ES-I3 (cell line): ENCODE measurements at regions not wholly inside any gene's neighbourhood (a gene's known extent, or its start where the extent isn't known, plus 50 kb on each side); places are given as distances from the start of the nearest gene placed in this dataset.

ENCODE experiments used
- H3K36me3 ChIP-seq: 2 replicates; pipeline ENCODE4 v1.6.1; 2013; ENCODE audit warnings: mild to moderate bottlenecking, low read length, control low read depth, moderate library complexity; ENCODE audit not compliant: insufficient read depth
- H3K4me1 ChIP-seq: 2 replicates; pipeline ENCODE4 v1.6.1; 2013; ENCODE audit warnings: mild to moderate bottlenecking, control low read depth, low read length; ENCODE audit not compliant: insufficient read depth
- H3K9ac ChIP-seq: 2 replicates; pipeline ENCODE4 v1.6.1; 2013; ENCODE audit warnings: low read depth, mild to moderate bottlenecking, low read length, moderate library complexity
- H3K9me3 ChIP-seq: 2 replicates; pipeline ENCODE4 v1.6.1; 2013; ENCODE audit warnings: mild to moderate bottlenecking, low read length, moderate library complexity; ENCODE audit not compliant: control insufficient read depth, insufficient read depth

DNA sequence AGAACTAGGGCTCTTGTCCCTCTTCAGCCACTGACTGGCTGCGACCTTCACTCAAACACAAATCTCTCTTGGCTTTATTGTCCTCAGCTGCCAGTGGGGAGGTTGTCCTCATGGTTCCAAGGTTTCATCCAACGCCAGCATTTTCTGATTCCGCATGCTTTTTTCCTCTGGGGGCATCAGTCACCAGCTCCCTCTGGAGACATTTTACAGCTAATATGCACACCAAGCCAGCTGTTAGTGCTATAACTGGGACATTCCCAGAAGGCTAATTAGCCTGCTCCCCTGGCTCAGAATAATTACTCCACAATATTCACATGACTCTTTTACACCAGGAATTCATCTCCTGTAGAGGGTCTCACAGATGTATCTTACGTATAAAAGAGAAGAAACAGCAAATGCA lies 193.6 kb upstream of the ANKRD55 start:
- Histone ChIP-seq H3K9me3 (no peaks in the 10 kb centered on the region), H3K9ac (no peak overlapping the region), H3K36me3 (no peaks in the 10 kb centered on the region), H3K4me1 (no peaks in the 10 kb centered on the region)

DNA sequence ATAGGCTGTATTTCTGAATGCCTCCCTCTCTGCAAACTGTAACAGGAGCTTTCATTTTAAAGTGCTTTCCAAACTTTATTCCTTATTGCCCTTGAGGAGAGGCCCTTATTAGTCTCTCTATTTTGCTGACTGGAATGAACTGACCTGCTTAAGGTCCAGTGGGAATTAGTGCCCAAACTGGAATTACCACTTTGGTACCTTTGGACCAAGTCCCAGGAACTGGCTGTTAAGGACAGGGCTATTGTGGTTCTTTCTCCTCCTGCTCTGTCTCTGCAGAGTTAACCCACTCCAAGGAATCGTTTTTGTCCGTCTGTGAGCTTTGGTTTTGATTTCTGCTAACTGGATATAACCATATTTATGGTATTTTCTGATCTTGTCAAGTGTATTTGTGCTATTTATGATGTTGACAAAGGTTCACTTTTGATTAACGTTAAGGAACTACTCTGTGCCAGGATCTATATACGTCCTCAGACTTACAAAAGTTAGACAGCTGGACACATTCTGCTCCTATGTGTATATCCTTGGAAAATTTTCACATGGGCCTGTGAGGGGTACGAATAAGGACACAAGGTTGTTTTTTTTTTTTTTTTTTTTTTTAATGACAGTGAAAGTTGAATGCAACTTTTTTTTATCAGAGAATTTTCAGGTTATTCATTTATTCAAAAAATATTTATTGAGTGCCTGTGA lies 189.1 kb upstream of the ANKRD55 start:
- Histone ChIP-seq H3K9ac (no peak overlapping the region), H3K4me1 (no peaks in the 10 kb centered on the region), H3K9me3 (no peaks in the 10 kb centered on the region)

DNA sequence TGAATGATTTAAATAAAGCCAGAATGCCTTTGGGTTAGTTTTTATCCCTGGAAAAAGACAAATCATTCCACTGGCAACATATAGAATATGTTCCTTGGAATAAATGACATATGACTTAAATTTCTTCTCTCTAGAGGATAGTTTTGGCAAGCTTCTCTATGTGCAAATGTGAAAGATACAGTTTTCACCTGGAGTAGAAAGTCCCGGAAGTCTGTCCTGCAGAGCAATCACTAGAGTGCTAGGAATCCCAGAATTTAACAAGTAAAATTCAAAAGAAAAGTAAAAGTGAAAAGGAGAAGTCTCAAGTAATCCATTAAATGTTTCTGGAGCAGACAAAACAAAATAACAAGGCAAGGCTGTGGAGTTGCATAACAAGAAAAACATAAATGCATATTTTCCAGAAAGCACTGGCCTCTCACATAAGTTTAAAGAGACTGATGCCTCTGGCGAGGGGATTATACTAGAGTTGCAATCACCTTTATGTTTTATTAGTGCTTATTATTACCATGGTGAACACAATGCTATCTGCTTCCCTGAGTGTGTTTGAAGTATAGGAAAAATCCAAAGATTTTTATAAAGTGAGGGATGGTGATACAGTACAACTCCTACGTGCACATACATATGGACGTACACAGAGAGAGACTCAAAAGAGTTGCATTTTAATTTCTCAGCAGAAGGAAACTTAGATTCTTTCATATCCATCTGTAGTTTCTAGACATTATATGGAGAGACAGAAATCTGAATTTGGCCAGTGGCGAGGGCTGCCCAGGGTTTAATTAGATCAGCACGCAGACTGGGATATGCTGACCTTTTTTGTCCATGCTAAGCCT lies 188.3 kb upstream of the ANKRD55 start:
- Histone ChIP-seq H3K9ac (no peak overlapping the region), H3K9me3 (no peaks in the 10 kb centered on the region), H3K4me1 (no peaks in the 10 kb centered on the region), H3K36me3 (no peaks in the 10 kb centered on the region)

More for the DNA sequence above, 189.1 kb upstream of the ANKRD55 start:
- H3K36me3 ChIP-seq = no peaks in the 10 kb centered on the region

DNA sequence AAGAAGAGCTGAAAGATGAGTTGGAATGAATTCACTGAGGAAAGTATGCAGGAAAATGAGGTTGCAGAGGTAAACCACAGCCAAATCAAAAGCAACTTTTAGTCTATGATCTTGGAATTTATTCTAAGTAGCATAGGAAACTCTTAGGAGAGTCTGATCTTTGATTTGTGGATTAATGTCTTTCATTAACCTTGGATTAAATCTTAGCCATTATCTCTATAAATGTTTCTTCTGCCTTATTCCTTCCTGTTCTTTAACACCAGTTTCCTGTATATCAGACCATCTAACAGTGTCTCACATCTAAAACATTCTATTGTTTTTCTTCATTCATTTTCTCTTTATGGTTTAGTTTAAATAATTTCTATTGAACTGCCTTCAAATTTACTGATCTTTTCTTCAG lies 187.2 kb upstream of the ANKRD55 start:
- Histone ChIP-seq H3K9ac (no peak overlapping the region), H3K4me1 (no peaks in the 10 kb centered on the region), H3K36me3 (no peaks in the 10 kb centered on the region), H3K9me3 (no peaks in the 10 kb centered on the region)

DNA sequence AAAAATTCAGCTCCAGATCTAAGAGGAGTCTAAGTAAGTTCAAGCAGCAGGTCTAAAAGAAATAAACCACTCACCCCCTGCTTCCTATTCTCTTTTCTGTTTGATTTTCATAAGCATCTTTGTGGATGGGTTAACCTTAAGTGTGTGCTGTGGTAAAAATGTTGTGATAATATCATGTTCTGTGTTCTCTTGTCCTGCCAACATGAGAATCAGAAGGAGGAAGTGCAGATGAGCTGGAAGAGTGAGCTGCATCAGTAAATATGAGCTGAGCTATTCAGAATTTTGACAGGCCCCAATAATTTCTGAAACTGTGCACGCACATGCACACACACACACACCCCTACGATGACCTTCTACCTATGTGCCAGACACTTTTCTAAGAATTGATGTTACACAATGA lies 186.5 kb upstream of the ANKRD55 start:
- Histone ChIP-seq H3K9me3 (no peaks in the 10 kb centered on the region), H3K36me3 (no peaks in the 10 kb centered on the region), H3K4me1 (no peaks in the 10 kb centered on the region)

DNA sequence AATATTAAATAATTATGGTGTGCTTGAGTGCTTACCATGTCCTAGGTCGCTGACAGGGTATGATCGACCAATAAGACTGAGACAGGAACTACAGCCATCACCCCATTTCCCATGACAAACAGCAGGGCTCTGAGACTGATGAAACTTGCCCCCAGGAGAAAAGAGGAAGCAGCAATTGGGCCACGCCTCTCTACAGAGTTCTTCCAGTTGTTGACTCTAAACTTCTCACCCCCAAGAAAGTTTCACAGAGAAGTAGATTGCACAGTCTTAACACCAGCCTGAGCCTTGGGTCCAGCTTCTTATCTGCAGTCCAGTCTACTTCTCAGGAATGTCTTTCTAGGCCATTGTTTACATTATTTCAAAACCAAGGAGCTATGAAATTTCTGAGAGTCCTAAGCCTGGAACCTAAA lies 182.2 kb upstream of the ANKRD55 start:
- no peaks in the 10 kb centered on the region; the same call in 1 of the 2 replicates for H3K4me1 ChIP-seq
- no peaks in the 10 kb centered on the region for H3K36me3 ChIP-seq
- no peaks in the 10 kb centered on the region for H3K9me3 ChIP-seq
- no peak overlapping the region for H3K9ac ChIP-seq

More for the DNA sequence above, 186.5 kb upstream of the ANKRD55 start:
- no peak overlapping the region for H3K9ac ChIP-seq

DNA sequence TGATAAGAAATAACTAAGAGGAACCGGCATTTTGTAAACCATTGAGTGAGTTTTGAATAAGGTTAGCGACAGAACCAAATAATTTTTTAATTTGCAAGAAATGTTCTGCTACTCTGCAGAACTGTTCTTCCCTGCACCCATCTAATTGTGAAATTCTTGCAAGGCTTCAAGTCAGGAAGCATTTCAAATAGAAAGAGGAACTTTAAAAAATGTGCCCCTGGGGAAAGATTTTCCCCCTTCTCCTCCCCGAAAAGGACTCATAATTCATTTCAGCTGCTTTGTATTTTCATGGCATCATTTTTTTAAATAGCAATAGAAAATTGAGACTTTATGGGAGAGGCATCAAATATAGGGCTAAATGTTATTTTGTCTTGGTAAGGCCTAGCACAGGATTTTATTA lies 180.9 kb upstream of the ANKRD55 start:
- Histone ChIP-seq H3K36me3 (no peaks in the 10 kb centered on the region), H3K4me1 (no peaks in the 10 kb centered on the region; the same call in 1 of the 2 replicates), H3K9me3 (no peaks in the 10 kb centered on the region), H3K9ac (no peak overlapping the region)

DNA sequence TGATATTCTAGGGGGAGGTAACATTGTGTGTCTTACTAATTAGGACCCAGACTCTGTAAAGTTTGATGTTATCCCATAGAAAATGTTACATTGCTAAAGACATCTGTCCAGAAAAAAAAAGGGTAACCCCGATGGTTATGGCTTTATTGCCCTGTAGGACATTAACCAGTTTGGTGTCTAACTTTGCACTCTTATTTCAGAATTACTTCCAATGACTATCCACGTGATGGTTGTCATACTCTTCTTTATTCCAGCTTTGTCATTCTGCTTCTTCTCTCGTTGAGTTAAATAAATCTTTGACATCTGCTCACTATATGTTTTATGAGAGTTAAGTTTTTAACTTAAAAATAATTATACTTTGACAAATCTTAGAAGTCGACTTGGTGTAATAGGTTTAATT lies 180.4 kb upstream of the ANKRD55 start:
- H3K4me1 ChIP-seq = no peaks in the 10 kb centered on the region; the same call in 1 of the 2 replicates
- no peak overlapping the region for H3K9ac ChIP-seq
- no peaks in the 10 kb centered on the region for H3K36me3 ChIP-seq
- H3K9me3 ChIP-seq = no peaks in the 10 kb centered on the region

DNA sequence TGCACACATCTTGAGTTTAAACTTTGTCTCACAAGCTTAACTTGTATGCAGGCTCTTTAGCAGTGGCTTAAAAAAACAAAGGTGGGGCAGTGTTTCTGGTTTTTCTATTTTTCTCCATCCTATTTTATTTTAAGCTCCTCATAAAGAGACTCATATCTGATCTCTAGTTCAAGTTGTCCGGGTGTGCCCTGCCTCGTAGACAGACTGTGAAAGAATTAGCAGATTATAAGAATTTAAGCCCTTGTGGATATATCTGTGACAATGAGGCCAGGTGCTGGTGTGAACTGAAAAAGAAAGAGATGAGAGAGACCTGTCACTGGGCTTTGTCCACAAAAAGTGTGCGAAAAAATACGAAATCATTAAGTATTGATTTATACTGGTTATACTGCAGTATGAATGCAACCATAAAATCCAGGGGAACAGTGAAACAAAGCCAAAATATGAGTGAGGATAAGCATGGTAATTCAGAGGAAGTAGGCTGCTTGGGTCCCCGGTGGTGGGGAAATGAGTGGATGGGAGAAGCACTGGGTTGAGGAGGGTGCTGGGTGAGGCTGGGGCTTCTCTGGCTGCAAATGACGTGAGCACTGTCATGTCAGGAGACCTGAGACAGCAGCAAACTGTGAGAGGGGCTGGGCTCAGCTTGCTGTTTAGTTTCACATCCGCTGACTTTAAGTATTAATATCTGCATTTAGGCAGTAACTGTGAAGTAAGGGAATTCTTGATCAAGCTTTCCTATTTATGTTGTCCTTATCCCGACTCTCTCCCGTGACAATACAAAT lies 179.7 kb upstream of the ANKRD55 start:
- Histone ChIP-seq H3K4me1 (no peaks in the 10 kb centered on the region; the same call in 1 of the 2 replicates), H3K9me3 (no peaks in the 10 kb centered on the region), H3K9ac (no peak overlapping the region), H3K36me3 (no peaks in the 10 kb centered on the region)

DNA sequence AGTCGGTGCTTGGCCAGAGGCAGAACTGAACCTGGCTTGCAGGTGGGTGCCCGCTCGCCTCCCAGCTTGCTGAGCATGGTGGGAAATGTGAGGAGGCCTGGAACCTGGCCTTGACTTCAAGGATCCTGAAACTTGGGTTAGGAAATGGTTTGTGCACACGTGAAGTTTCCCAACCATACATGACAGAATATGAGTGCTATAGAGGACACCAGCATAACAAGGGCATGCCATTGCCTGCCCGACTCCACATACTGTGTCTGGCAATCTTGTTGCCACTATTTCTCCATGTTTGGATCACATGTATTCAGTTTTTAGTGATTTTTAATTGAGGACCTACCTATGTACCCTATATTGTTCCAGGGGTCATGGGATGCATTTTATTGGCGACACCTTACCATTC lies 177.6 kb upstream of the ANKRD55 start:
- H3K36me3 ChIP-seq = no peaks in the 10 kb centered on the region
- H3K9ac ChIP-seq = no peak overlapping the region
- H3K4me1 ChIP-seq = no peaks in the 10 kb centered on the region; the same call in 1 of the 2 replicates
- no peaks in the 10 kb centered on the region for H3K9me3 ChIP-seq

DNA sequence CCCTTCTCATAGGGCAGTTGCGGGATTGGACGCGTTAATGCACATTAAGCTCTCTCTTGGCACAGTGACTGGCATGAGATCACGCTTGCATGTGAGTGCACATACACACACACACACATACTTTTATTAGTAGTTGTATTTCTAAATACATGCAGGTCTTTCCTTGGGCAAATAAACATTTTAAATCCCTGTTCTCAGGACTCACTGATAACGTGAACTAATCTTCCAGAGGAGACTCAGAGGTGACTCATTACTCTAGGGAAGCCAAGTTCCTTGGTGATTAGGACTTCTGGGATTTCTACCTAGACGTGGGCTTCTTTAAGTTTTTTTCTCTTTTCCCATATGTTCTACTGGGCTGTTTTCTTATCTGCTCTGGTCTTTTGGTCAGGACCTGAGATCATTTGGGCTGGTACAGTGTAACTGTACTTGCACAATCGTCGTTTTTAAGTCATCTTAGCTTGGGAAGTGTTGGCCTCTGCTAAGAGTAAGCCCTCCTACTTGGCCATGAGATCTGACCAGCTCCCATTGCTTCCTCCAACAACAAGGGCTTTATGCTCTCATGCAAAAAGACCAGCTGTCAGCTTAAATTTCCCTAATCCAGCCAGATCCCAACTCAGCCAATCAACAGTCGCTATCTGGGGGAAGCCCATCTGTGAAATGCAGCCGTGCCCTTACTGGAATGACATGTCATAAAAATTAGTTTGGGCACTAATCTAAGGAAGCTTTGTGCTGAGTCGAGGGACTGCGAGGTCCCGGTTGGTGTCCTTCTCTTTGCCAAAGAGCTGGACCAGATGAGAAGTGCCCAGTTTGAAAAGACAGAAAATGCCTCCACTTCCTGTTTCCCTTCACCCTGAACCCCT lies 176.4 kb upstream of the ANKRD55 start:
- Histone ChIP-seq H3K36me3 (no peaks in the 10 kb centered on the region), H3K9me3 (no peaks in the 10 kb centered on the region), H3K9ac (no peak overlapping the region), H3K4me1 (no peaks in the 10 kb centered on the region; the same call in 1 of the 2 replicates)

DNA sequence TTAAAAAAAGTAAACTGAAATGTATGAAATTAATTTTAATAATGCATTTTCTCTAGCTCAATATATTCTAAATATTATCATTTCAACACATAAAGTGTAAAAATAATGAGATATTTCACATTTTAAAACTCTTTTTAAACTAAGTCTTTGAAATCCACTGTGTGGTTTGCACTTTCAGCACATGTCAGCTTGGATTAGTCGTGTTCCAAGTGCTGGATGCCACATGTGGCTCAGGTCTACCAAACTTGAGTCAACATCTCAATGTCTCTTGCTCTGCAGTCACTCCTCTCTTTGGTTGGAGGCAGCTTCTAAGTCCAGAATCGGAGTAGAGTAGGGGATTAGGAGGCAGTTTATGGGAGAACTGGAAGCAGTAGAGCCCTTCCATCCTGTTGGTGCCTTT lies 173.7 kb upstream of the ANKRD55 start:
- H3K36me3 ChIP-seq = no peaks in the 10 kb centered on the region
- H3K4me1 ChIP-seq = peaks cover 12% of the 10 kb centered on the region
- H3K9me3 ChIP-seq = no peaks in the 10 kb centered on the region
- H3K9ac ChIP-seq = no peak overlapping the region

DNA sequence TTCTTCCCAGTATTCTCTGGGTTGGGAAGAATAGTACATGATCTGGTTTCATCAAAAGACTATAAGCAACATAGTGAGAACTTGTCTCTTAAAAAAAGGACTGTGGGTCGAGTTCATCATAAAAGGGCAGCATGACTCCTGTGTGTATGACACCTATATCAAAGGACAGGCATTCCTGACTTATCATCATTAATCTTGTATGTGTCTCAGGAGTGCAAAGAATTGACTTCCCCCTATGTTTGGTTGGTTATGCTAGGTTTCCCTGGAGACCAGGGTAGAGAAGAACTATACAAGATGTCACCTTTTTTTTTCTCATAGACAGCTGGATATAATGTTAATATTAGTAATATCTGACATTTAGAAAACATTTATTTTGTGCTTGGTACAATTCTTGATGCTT lies 173.1 kb upstream of the ANKRD55 start:
- Histone ChIP-seq H3K36me3 (no peaks in the 10 kb centered on the region), H3K9me3 (no peaks in the 10 kb centered on the region), H3K4me1 (peaks cover 12% of the 10 kb centered on the region), H3K9ac (no peak overlapping the region)
